ENCODE measurements at regions not wholly inside any gene's neighbourhood (a gene's known extent, or its start where the extent isn't known, plus 50 kb on each side); places are given as distances from the start of the nearest gene placed in this dataset.
"Not testable (repeated sequence)": the region's sequence is repeated elsewhere in the genome, so short reads cannot be mapped to it uniquely, and the experiment has no call there.

- H3K27ac Mint-ChIP-seq, result no peak overlapping the region
- ATAC-seq (no peak), DNase-seq (no peak)
- H3K9me3 Mint-ChIP-seq (ENCODE audit: low read depth), result no peaks in the 10 kb centered on the region
- no peaks in the 10 kb centered on the region for H3K4me1 Mint-ChIP-seq
- no peaks in the 10 kb centered on the region for H3K36me3 Mint-ChIP-seq
- H3K27me3 Mint-ChIP-seq, result no peaks in the 10 kb centered on the region
- no peak overlapping the region for H3K4me3 Mint-ChIP-seq
- CTCF ChIA-PET, result interaction anchor here (1.0 kb wide), 1 partner anchor 124 kb away, joined by 3 read pairs; no protein-coding TSS in a partner anchor
These were observed 122.6 kb upstream of the LOC128125822 start for GRCh38 chr6:63449714-63450113.

GRCh38 chr6:63451238-63451637 lies 121.0 kb upstream of the LOC128125822 start:
- no peaks in the 10 kb centered on the region for H3K36me3 Mint-ChIP-seq
- H3K4me3 Mint-ChIP-seq, result no peak overlapping the region
- no peak for ATAC-seq
- no peak overlapping the region for H3K27ac Mint-ChIP-seq
- H3K27me3 Mint-ChIP-seq, result no peaks in the 10 kb centered on the region
- no peaks in the 10 kb centered on the region for H3K9me3 Mint-ChIP-seq (ENCODE audit: low read depth)
- CTCF ChIA-PET, result no interaction called here
- H3K4me1 Mint-ChIP-seq, result no peaks in the 10 kb centered on the region
- DNase-seq, result no peak

DNA sequence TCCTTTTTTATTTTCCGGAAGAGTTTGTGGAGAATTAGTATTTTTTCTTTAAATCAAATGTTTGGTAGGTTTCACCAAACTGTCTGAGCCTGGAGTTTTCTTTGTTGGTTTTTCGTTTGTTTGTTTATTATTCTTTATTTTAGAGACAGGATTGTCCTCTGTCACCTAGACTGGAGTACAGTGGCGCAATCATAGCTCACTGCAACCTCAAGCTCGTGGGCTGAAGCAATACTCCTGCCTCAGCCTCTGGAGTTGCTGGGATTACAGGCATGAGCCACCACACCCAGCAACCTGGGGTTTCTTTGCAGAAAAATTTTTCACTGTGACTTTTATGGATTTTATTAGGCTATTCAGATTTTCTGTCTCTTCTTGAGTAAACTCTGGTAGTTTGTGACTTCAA lies 120.2 kb upstream of the LOC128125822 start:
- no peak for ATAC-seq
- Mint-ChIP-seq H3K27ac (no peak overlapping the region), H3K4me1 (no peaks in the 10 kb centered on the region), H3K27me3 (no peaks in the 10 kb centered on the region), H3K9me3 (ENCODE audit: low read depth) (no peaks in the 10 kb centered on the region), H3K4me3 (no peak overlapping the region), H3K36me3 (no peaks in the 10 kb centered on the region)
- CTCF ChIA-PET, result no interaction called here
- DNase-seq, result no peak

- no peaks in the 10 kb centered on the region for H3K4me1 Mint-ChIP-seq
- DNase-seq (no peak), ATAC-seq (no peak)
- H3K27me3 Mint-ChIP-seq, result no peaks in the 10 kb centered on the region
- no peaks in the 10 kb centered on the region for H3K36me3 Mint-ChIP-seq
- no peak overlapping the region for H3K27ac Mint-ChIP-seq
- no peaks in the 10 kb centered on the region for H3K9me3 Mint-ChIP-seq (ENCODE audit: low read depth)
- CTCF ChIA-PET, result no interaction called here
- H3K4me3 Mint-ChIP-seq, result no peak overlapping the region
These were observed 115.5 kb upstream of the LOC128125822 start for GRCh38 chr6:63456734-63457133.

DNA sequence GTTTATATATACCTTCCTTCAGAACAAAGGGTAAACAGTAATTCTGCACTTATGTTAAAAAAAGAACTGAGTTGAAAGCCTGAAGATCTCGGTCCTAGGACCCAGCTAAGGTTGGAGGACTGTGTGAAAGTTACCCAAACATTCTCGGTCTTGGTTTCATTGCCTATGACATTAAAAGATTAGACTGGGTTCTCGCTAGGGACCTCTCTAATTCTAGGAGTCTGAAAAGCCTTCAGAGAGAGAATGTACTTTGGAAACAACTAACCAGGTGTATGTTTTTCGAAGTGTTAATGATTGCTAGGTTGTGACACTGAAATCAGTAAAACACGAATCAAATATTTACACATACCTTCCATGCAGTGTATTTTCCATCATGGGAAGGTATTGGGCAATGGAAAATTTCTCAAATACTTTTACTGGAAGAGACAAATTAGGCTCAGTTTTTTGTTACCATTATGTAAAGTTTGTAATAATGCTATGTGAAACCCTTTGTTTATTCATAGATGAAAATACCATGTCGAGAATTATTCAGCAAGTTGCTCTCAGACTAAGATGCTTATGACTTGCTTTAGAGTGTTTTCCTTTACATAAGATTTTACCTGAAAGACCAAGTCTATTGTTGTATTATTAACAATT lies 113.7 kb upstream of the LOC128125822 start:
- ATAC-seq (no peak), DNase-seq (no peak)
- Mint-ChIP-seq H3K27ac (no peak overlapping the region), H3K36me3 (no peaks in the 10 kb centered on the region), H3K4me3 (no peak overlapping the region), H3K27me3 (no peaks in the 10 kb centered on the region), H3K4me1 (no peaks in the 10 kb centered on the region), H3K9me3 (ENCODE audit: low read depth) (no peaks in the 10 kb centered on the region)
- CTCF ChIA-PET, result no interaction called here

GRCh38 chr6:63459814-63460213 lies 112.5 kb upstream of the LOC128125822 start:
- no peaks in the 10 kb centered on the region for H3K27me3 Mint-ChIP-seq

DNA sequence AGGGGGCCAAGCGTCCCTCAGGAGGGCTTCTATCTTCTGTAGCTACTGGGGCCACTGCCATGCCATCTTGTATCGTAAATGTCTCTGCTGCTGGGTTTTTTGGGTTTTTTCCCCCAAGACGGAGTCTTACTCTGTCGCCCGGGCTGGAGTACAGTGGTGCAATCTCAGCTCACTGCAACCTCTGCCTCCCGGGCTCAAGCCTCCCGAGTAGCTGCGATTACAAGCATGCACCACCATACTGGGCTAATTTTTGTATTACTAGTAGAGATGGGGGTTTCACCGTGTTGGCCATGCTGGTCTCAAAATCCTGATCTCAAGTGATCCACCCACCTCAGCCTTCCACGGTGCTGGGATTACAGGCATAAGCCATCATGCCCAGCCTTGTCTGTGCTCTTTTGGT lies 111.3 kb upstream of the LOC128125822 start:
- H3K36me3 Mint-ChIP-seq, result no peaks in the 10 kb centered on the region
- no peak for DNase-seq
- no peak overlapping the region for H3K4me3 Mint-ChIP-seq
- H3K27ac Mint-ChIP-seq, result no peak overlapping the region
- no peak for ATAC-seq
- no peaks in the 10 kb centered on the region for H3K9me3 Mint-ChIP-seq (ENCODE audit: low read depth)
- H3K27me3 Mint-ChIP-seq, result no peaks in the 10 kb centered on the region
- CTCF ChIA-PET, result no interaction called here
- H3K4me1 Mint-ChIP-seq, result no peaks in the 10 kb centered on the region

More at GRCh38 chr6:63459814-63460213, 112.5 kb upstream of the LOC128125822 start:
- Mint-ChIP-seq H3K36me3 (no peaks in the 10 kb centered on the region), H3K27ac (no peak overlapping the region), H3K9me3 (ENCODE audit: low read depth) (no peaks in the 10 kb centered on the region), H3K4me3 (no peak overlapping the region), H3K4me1 (no peaks in the 10 kb centered on the region)
- DNase-seq (no peak), ATAC-seq (no peak)
- CTCF ChIA-PET, result no interaction called here

- Mint-ChIP-seq H3K36me3 (no peaks in the 10 kb centered on the region), H3K4me1 (no peaks in the 10 kb centered on the region), H3K4me3 (no peak overlapping the region), H3K27me3 (no peaks in the 10 kb centered on the region), H3K9me3 (ENCODE audit: low read depth) (no peaks in the 10 kb centered on the region), H3K27ac (no peak overlapping the region)
- ATAC-seq (no peak), DNase-seq (no peak)
- CTCF ChIA-PET, result no interaction called here
These were observed 108.2 kb upstream of the LOC128125822 start for GRCh38 chr6:63464060-63464459.

DNA sequence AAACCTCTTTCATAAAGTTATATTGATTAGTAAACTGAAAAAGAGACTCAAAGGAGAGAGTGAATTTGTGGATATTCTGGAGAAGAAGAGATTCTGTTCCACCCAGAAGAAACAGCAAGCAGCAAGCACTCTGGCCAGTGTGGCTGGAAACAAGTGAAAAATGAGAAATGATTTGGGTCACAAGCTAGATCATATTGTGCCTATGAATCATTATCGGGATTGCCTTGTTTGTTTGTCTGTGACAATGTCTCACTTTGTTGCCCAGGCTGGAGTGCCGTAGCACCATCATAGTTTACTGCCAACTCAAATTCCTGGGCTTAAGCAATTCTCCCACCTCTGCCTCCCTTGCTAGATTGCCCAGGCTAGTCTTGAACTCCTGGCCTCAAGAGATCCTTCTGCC lies 106.5 kb upstream of the LOC128125822 start:
- no peaks in the 10 kb centered on the region for H3K27me3 Mint-ChIP-seq
- no peak for DNase-seq
- no peak for ATAC-seq
- CTCF ChIA-PET, result no interaction called here
- no peaks in the 10 kb centered on the region for H3K36me3 Mint-ChIP-seq
- no peaks in the 10 kb centered on the region for H3K9me3 Mint-ChIP-seq (ENCODE audit: low read depth)
- no peak overlapping the region for H3K27ac Mint-ChIP-seq
- no peak overlapping the region for H3K4me3 Mint-ChIP-seq
- no peaks in the 10 kb centered on the region for H3K4me1 Mint-ChIP-seq

DNA sequence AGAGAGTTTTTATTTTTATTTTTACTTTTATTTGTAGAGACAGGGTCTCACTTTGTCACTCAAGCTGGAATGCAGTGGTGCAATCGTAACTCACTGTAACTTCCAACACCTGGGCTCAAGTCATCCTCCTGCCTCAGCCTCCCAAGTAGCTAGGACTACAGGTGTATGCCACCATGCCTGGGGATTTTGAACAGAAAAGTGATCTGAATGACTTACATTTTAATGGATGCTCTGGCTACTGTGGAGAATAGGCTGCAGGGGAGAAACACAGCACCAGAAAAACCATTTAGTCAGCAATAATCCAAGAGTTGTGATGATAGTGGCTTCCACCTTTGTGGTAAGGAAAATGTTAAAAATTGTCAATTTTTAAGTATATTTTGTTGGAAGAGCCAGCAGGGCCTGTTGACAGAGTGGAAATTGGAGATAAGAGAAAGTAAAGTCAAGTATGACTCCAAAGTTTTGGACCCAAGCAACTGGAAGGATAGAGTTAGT lies 106.0 kb upstream of the LOC128125822 start:
- H3K9me3 Mint-ChIP-seq (ENCODE audit: low read depth), result no peaks in the 10 kb centered on the region

DNA sequence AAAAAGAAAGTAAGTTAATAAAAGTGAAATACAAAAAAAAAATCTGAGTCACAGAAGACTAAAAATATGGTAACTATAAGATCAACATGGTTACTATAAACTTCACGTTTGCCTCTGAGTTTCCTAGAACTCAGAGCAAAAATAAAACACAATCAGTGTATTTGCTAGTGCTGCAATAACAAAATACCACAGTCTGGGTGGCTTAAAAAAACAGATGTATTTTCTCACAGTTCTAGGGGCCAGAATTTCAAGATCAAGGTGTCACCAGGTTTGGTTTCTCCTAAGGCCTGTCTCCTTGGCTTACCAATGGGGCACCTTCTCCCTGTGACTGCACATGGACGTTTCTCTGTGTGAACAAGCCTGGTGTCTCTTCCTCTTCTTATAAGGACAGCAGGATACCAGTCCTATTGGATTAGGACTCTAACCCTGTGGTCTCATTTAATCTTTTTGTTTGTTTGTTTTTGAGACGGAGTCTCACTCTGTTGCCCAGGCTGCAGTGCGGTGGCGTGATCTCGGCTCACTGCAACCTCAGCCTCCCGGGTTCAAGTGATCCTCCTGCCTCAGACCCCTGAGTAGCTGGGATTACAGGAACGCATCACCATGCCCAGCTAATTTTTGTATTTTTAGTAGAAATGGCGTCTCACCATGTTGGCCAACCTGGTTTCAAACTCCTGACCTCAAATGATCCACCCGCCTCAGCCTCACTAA lies 104.9 kb upstream of the LOC128125822 start:
- no peaks in the 10 kb centered on the region for H3K9me3 Mint-ChIP-seq (ENCODE audit: low read depth)
- DNase-seq, result no peak
- H3K27ac Mint-ChIP-seq, result no peak overlapping the region
- no peaks in the 10 kb centered on the region for H3K4me1 Mint-ChIP-seq
- no peaks in the 10 kb centered on the region for H3K27me3 Mint-ChIP-seq
- no peak overlapping the region for H3K4me3 Mint-ChIP-seq
- CTCF ChIA-PET, result no interaction called here
- H3K36me3 Mint-ChIP-seq, result no peaks in the 10 kb centered on the region
- ATAC-seq, result no peak

More for the DNA sequence above, 106.0 kb upstream of the LOC128125822 start:
- Mint-ChIP-seq H3K4me3 (no peak overlapping the region), H3K27ac (no peak overlapping the region), H3K4me1 (no peaks in the 10 kb centered on the region), H3K27me3 (no peaks in the 10 kb centered on the region), H3K36me3 (no peaks in the 10 kb centered on the region)
- DNase-seq (no peak), ATAC-seq (no peak)
- CTCF ChIA-PET, result no interaction called here

GRCh38 chr6:63471145-63471544 lies 101.1 kb upstream of the LOC128125822 start:
- H3K27me3 Mint-ChIP-seq; H3K36me3 Mint-ChIP-seq; DNase-seq; H3K27ac Mint-ChIP-seq; CTCF ChIA-PET; H3K9me3 Mint-ChIP-seq (ENCODE audit: low read depth); ATAC-seq; H3K4me3 Mint-ChIP-seq; H3K4me1 Mint-ChIP-seq: not testable (repeated sequence)

GRCh38 chr6:63471654-63472053 lies 100.6 kb upstream of the LOC128125822 start:
- ATAC-seq (no peak), DNase-seq (no peak)
- H3K4me1 Mint-ChIP-seq, result no peaks in the 10 kb centered on the region
- CTCF ChIA-PET, result no interaction called here
- no peak overlapping the region for H3K4me3 Mint-ChIP-seq
- no peaks in the 10 kb centered on the region for H3K36me3 Mint-ChIP-seq
- no peaks in the 10 kb centered on the region for H3K9me3 Mint-ChIP-seq (ENCODE audit: low read depth)
- no peak overlapping the region for H3K27ac Mint-ChIP-seq
- H3K27me3 Mint-ChIP-seq, result peaks cover 7% of the 10 kb centered on the region

- H3K4me1 Mint-ChIP-seq, result no peaks in the 10 kb centered on the region
- no peaks in the 10 kb centered on the region for H3K36me3 Mint-ChIP-seq
- ATAC-seq (no peak), DNase-seq (no peak)
- no peak overlapping the region for H3K4me3 Mint-ChIP-seq
- no peaks in the 10 kb centered on the region for H3K9me3 Mint-ChIP-seq (ENCODE audit: low read depth)
- peaks cover 12% of the 10 kb centered on the region for H3K27me3 Mint-ChIP-seq
- CTCF ChIA-PET, result no interaction called here
- H3K27ac Mint-ChIP-seq, result no peak overlapping the region
These were observed 96.6 kb upstream of the LOC128125822 start for GRCh38 chr6:63475707-63476106.

Measured in activated CD8-positive, alpha-beta memory T cell treated with anti-CD3 and anti-CD28 coated beads, Interleukin-2, amount 10 ng/mL, durations not matched to agents 7 days and 5 days (primary cell).